GM23338 (cell line): ENCODE measurements at regions not wholly inside any gene's neighbourhood (a gene's known extent, or its start where the extent isn't known, plus 50 kb on each side); places are given as distances from the start of the nearest gene placed in this dataset.

Source experiments
- ATAC-seq: fragments of 200-7000 bp; cut with Tn5 transposase; 3 replicates; pipeline ENCODE4 v1.9.1; 2020
- DNase-seq: peaks from one replicate; pipeline ENCODE4 v3.0.0-alpha.2; 2015; ENCODE audit warnings: low spot score
- H2AFZ ChIP-seq: fragments of 200-600 bp; sonication (generic); 2 replicates; pipeline ENCODE4 v1.8.0; 2016; ENCODE audit warnings: antibody characterized with exemption, mild to moderate bottlenecking, moderate library complexity
- H3F3A ChIP-seq: fragments of 200-600 bp; sonication (generic); replicated peaks from 2 replicates; pipeline ENCODE4 v1.8.0; 2017; ENCODE audit warnings: antibody characterized with exemption, mixed run types, low read depth
- H3K27ac ChIP-seq: fragments of 200-600 bp; sonication (generic); 2 replicates; pipeline ENCODE4 v1.6.1; 2016; ENCODE audit warnings: low read depth
- H3K27me3 ChIP-seq: fragments of 200-600 bp; sonication (generic); 2 replicates; pipeline ENCODE4 v1.8.0; 2016; ENCODE audit warnings: mild to moderate bottlenecking, mixed run types, moderate library complexity; ENCODE audit not compliant: insufficient read depth
- H3K36me3 ChIP-seq: fragments of 200-600 bp; sonication (generic); 2 replicates; pipeline ENCODE4 v1.8.0; 2016; ENCODE audit warnings: mild to moderate bottlenecking; ENCODE audit not compliant: insufficient read depth
- H3K4me1 ChIP-seq: fragments of 200-600 bp; sonication (generic); 2 replicates; pipeline ENCODE4 v1.8.0; 2016; ENCODE audit warnings: mild to moderate bottlenecking, moderate library complexity; ENCODE audit not compliant: insufficient read depth
- H3K4me2 ChIP-seq: fragments of 200-600 bp; sonication (generic); 2 replicates; pipeline ENCODE4 v1.7.1; 2017; ENCODE audit warnings: mixed run types
- H3K4me3 ChIP-seq: fragments of 200-600 bp; sonication (generic); 2 replicates; pipeline ENCODE4 v1.6.1; 2016; ENCODE audit warnings: mixed run types
- H3K79me2 ChIP-seq: fragments of 200-600 bp; sonication (generic); replicated peaks from 2 replicates; pipeline ENCODE4 v1.8.0; 2017; ENCODE audit warnings: mild to moderate bottlenecking; ENCODE audit not compliant: insufficient read depth
- H3K9me2 ChIP-seq: fragments of 200-600 bp; sonication (generic); 2 replicates; pipeline ENCODE4 v1.8.0; 2017; ENCODE audit not compliant: insufficient read depth
- H4K20me1 ChIP-seq: fragments of 200-600 bp; sonication (generic); replicated peaks from 2 replicates; pipeline ENCODE4 v1.8.0; 2017; ENCODE audit warnings: mild to moderate bottlenecking; ENCODE audit not compliant: insufficient read depth
- H3K27ac Mint-ChIP-seq: 2 replicates; pipeline ENCODE4 v1.8.0; 2020; ENCODE audit warnings: inconsistent platforms, mild to moderate bottlenecking, moderate library complexity, mixed read lengths
- H3K27me3 Mint-ChIP-seq: 3 replicates; pipeline ENCODE4 v1.8.0; 2022; ENCODE audit warnings: low read depth, mild to moderate bottlenecking, moderate library complexity, mixed read lengths, inconsistent platforms; ENCODE audit not compliant: insufficient read depth, poor library complexity
- H3K36me3 Mint-ChIP-seq: 3 replicates; pipeline ENCODE4 v1.8.0; 2021; ENCODE audit warnings: low read depth, mild to moderate bottlenecking, inconsistent platforms, moderate library complexity, mixed read lengths
- H3K4me1 Mint-ChIP-seq: 3 replicates; pipeline ENCODE4 v1.8.0; 2020; ENCODE audit warnings: mild to moderate bottlenecking, inconsistent platforms, mixed read lengths
- H3K4me3 Mint-ChIP-seq: 3 replicates; pipeline ENCODE4 v1.8.0; 2021; ENCODE audit warnings: moderate library complexity, mild to moderate bottlenecking, inconsistent platforms, mixed read lengths
- H3K9me3 Mint-ChIP-seq: 3 replicates; pipeline ENCODE4 v1.8.0; 2020; ENCODE audit warnings: moderate library complexity, mild to moderate bottlenecking, inconsistent platforms, mixed read lengths
- CREB1 ChIP-seq: fragments of 250-450 bp; sonication (Bioruptor Pico); IDR thresholded peaks from 2 replicates; pipeline ENCODE4 v1.5.0; 2020; ENCODE audit warnings: low read depth, mild to moderate bottlenecking, moderate library complexity
- EZH2 ChIP-seq: fragments of 200-600 bp; sonication (generic); IDR thresholded peaks from one replicate; pipeline ENCODE4 v1.8.0; 2017; ENCODE audit warnings: antibody characterized with exemption, mild to moderate bottlenecking, low read depth; ENCODE audit not compliant: unreplicated experiment
- EZH2phosphoT487 ChIP-seq: fragments of 200-600 bp; sonication (generic); IDR thresholded peaks from one replicate; pipeline ENCODE4 v1.8.1; 2018; ENCODE audit warnings: antibody characterized with exemption; ENCODE audit not compliant: unreplicated experiment
- JUNB ChIP-seq: IDR thresholded peaks from one replicate; pipeline ENCODE4 v1.6.1; 2016; ENCODE audit warnings: antibody characterized with exemption; ENCODE audit not compliant: unreplicated experiment
- NANOG ChIP-seq: IDR thresholded peaks from 2 replicates; pipeline ENCODE4 v1.6.1; 2016; ENCODE audit warnings: antibody characterized with exemption, borderline replicate concordance
- POLR2AphosphoS5 ChIP-seq: IDR thresholded peaks from 2 replicates; pipeline ENCODE4 v1.6.1; 2016; ENCODE audit warnings: antibody characterized with exemption, low read depth
- STAT1 ChIP-seq: IDR thresholded peaks from one replicate; pipeline ENCODE4 v1.6.1; 2016; ENCODE audit warnings: antibody characterized with exemption; ENCODE audit not compliant: unreplicated experiment
- ZNF114 ChIP-seq: fragments of 250-450 bp; sonication (Bioruptor Pico); IDR thresholded peaks from 2 replicates; pipeline ENCODE4 v1.5.0; 2020; ENCODE audit warnings: mild to moderate bottlenecking, moderate library complexity
- ZNF331 ChIP-seq: fragments of 250-450 bp; sonication (Bioruptor Pico); IDR thresholded peaks from 2 replicates; pipeline ENCODE4 v1.5.0; 2020; ENCODE audit warnings: low read depth, mild to moderate bottlenecking, moderate library complexity
- TF ChIP-seq, protein P1 (sequence below): IDR thresholded peaks from one replicate; pipeline ENCODE4 v1.6.1; 2018; ENCODE audit warnings: antibody characterized with exemption; ENCODE audit not compliant: unreplicated experiment
- TF ChIP-seq, protein P2 (sequence below), 2 experiments: fragments of 200-600 bp in 1 of 2; sonication (generic) in 1 of 2; conservative IDR thresholded peaks; 2 replicates each; pipeline versions ENCODE4 v1.5.1 to v1.6.1; 2016 to 2017; ENCODE audit warnings: antibody characterized with exemption in 2 of 2, low read depth in 2 of 2, mild to moderate bottlenecking in 2 of 2, moderate library complexity in 1 of 2
- TF ChIP-seq, protein P3 (sequence below): IDR thresholded peaks from 2 replicates; pipeline ENCODE4 v1.6.1; 2016; ENCODE audit warnings: antibody characterized with exemption

DNA sequence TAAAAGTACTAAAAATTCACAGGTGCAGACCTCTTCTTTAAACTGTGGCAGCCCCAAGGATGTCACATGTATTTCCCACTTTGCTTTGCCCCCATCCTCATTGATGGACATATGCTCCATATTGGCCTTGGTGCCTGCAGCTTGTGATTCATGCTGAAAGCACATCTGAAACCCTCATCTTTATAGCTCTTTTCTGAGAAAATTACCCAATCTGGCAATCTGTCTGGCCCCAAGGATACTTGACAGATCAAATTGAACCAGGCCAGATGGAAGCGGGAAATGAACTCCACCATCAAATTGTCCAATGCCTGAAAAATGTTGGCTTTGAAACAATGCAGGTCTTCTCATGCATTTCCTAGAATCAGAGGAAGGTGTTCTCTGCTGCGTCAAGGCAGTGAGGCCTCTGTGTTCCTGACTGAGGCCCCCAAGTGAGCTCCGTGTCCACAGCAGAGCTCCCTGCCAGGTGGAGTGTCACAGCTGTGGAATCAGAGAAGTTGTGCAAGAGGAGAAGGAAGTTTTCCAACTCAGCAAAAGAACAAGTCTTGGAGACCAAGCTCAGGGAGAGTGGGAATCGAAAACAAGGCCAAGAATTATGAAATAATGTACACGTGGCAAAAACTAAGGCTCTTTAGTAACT lies 323.7 kb downstream of the PLPP3 start:
- Mint-ChIP-seq H3K27ac (peak overlapping the region; percentile 14; the same call in 1 of the 2 replicates), H3K4me3 (no peak overlapping the region), H3K36me3 (no peaks in the 10 kb centered on the region), H3K27me3 (no peaks in the 10 kb centered on the region), H3K9me3 (peaks cover 4% of the 10 kb centered on the region; the same call in 1 of the 3 replicates), H3K4me1 (peaks cover 15% of the 10 kb centered on the region)
- H3K36me3 ChIP-seq, result no peaks in the 10 kb centered on the region
- no peak overlapping the region for H3K4me2 ChIP-seq
- ATAC-seq (no peak), DNase-seq (no peak)
- H3K27me3 ChIP-seq, result no peaks in the 10 kb centered on the region
- TF ChIP-seq EZH2phosphoT487 (no peak), POLR2AphosphoS5 (no peak), JUNB (no peak), STAT1 (no peak), ZNF331 (CRISPR knock-in tag) (no peak), NANOG (no peak), CREB1 (CRISPR knock-in tag) (no peak), EZH2 (no peak), ZNF114 (no peak)
- TF ChIP-seq, protein P1, sequence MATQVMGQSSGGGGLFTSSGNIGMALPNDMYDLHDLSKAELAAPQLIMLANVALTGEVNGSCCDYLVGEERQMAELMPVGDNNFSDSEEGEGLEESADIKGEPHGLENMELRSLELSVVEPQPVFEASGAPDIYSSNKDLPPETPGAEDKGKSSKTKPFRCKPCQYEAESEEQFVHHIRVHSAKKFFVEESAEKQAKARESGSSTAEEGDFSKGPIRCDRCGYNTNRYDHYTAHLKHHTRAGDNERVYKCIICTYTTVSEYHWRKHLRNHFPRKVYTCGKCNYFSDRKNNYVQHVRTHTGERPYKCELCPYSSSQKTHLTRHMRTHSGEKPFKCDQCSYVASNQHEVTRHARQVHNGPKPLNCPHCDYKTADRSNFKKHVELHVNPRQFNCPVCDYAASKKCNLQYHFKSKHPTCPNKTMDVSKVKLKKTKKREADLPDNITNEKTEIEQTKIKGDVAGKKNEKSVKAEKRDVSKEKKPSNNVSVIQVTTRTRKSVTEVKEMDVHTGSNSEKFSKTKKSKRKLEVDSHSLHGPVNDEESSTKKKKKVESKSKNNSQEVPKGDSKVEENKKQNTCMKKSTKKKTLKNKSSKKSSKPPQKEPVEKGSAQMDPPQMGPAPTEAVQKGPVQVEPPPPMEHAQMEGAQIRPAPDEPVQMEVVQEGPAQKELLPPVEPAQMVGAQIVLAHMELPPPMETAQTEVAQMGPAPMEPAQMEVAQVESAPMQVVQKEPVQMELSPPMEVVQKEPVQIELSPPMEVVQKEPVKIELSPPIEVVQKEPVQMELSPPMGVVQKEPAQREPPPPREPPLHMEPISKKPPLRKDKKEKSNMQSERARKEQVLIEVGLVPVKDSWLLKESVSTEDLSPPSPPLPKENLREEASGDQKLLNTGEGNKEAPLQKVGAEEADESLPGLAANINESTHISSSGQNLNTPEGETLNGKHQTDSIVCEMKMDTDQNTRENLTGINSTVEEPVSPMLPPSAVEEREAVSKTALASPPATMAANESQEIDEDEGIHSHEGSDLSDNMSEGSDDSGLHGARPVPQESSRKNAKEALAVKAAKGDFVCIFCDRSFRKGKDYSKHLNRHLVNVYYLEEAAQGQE, result no peak
- TF ChIP-seq, protein P2, sequence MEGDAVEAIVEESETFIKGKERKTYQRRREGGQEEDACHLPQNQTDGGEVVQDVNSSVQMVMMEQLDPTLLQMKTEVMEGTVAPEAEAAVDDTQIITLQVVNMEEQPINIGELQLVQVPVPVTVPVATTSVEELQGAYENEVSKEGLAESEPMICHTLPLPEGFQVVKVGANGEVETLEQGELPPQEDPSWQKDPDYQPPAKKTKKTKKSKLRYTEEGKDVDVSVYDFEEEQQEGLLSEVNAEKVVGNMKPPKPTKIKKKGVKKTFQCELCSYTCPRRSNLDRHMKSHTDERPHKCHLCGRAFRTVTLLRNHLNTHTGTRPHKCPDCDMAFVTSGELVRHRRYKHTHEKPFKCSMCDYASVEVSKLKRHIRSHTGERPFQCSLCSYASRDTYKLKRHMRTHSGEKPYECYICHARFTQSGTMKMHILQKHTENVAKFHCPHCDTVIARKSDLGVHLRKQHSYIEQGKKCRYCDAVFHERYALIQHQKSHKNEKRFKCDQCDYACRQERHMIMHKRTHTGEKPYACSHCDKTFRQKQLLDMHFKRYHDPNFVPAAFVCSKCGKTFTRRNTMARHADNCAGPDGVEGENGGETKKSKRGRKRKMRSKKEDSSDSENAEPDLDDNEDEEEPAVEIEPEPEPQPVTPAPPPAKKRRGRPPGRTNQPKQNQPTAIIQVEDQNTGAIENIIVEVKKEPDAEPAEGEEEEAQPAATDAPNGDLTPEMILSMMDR (conservative IDR thresholded peaks at IDR 0.05; ENCODE audit: low read depth in 2 of 2), result no peak
- TF ChIP-seq, protein P3, sequence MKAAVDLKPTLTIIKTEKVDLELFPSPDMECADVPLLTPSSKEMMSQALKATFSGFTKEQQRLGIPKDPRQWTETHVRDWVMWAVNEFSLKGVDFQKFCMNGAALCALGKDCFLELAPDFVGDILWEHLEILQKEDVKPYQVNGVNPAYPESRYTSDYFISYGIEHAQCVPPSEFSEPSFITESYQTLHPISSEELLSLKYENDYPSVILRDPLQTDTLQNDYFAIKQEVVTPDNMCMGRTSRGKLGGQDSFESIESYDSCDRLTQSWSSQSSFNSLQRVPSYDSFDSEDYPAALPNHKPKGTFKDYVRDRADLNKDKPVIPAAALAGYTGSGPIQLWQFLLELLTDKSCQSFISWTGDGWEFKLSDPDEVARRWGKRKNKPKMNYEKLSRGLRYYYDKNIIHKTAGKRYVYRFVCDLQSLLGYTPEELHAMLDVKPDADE, result no peak
- H3K4me1 ChIP-seq, result no peaks in the 10 kb centered on the region
- no peak overlapping the region for H3K4me3 ChIP-seq
- H3F3A ChIP-seq, result no peaks in the 10 kb centered on the region
- H3K9me2 ChIP-seq, result peaks cover 6% of the 10 kb centered on the region; the same call in 1 of the 2 replicates
- no peaks in the 10 kb centered on the region for H4K20me1 ChIP-seq
- H3K27ac ChIP-seq, result no peak overlapping the region
- H3K79me2 ChIP-seq, result no peaks in the 10 kb centered on the region
- H2AFZ ChIP-seq, result no peak overlapping the region
